Gastrocnemius medialis (tissue), 4 donors: ENCODE measurements at regions not wholly inside any gene's neighbourhood (a gene's known extent, or its start where the extent isn't known, plus 50 kb on each side); places are given as distances from the start of the nearest gene placed in this dataset.

Experiments
- POLR2A ChIP-seq, 2 donors: fragments of 450-650 bp; IDR thresholded peaks; one replicate each; pipeline ENCODE4 v1.6.1; 2017; ENCODE audit warnings: antibody characterized with exemption in 2 of 2, mild to moderate bottlenecking in 2 of 2, moderate library complexity in 2 of 2
- TF ChIP-seq, protein P1 (sequence below), 5 experiments: fragments of 450-650 bp in 3 of 5; fragments of 200-600 bp in 2 of 5; sonication (generic) in 2 of 5; IDR thresholded peaks in 4 of 5; conservative IDR thresholded peaks in 1 of 5; 1 replicate in 4 of 5; 2 replicates in 1 of 5; pipeline ENCODE4 v1.5.1; 2016 to 2019; ENCODE audit warnings: antibody characterized with exemption in 5 of 5, mild to moderate bottlenecking in 3 of 5, moderate library complexity in 3 of 5

DNA sequence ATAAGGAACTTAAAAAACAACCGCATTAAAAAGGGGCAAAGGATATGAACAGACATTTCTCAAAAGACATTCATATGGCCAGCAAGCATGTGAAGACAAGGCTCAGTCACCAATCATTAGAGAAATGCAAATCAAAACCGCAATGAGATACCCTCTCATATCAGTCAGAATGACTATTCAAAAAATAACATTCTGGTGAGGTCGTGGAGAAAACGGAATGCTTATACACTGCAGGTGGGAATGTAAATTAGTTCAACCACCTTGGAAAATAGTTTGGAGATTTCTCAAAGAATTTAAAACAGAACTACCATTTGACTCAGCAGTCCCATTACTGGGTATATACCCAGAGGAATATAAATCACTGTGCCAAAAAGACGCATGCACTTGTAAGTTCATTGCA lies 496.6 kb upstream of the SGO1 start:
- TF ChIP-seq, protein P1, sequence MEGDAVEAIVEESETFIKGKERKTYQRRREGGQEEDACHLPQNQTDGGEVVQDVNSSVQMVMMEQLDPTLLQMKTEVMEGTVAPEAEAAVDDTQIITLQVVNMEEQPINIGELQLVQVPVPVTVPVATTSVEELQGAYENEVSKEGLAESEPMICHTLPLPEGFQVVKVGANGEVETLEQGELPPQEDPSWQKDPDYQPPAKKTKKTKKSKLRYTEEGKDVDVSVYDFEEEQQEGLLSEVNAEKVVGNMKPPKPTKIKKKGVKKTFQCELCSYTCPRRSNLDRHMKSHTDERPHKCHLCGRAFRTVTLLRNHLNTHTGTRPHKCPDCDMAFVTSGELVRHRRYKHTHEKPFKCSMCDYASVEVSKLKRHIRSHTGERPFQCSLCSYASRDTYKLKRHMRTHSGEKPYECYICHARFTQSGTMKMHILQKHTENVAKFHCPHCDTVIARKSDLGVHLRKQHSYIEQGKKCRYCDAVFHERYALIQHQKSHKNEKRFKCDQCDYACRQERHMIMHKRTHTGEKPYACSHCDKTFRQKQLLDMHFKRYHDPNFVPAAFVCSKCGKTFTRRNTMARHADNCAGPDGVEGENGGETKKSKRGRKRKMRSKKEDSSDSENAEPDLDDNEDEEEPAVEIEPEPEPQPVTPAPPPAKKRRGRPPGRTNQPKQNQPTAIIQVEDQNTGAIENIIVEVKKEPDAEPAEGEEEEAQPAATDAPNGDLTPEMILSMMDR (IDR thresholded peaks at IDR 0.05 in 4 of 5, conservative IDR thresholded peaks at IDR 0.05 in 1 of 5): no peak
- TF ChIP-seq POLR2A (IDR thresholded peaks at IDR 0.05): no peak
